SK-N-SH (cell line): ENCODE measurements at regions not wholly inside any gene's neighbourhood (a gene's known extent, or its start where the extent isn't known, plus 50 kb on each side); places are given as distances from the start of the nearest gene placed in this dataset.

ENCODE experiments used
- CTCF ChIA-PET: fragments of 300-600, 350-600 bp; formaldehyde crosslinking; extraction: SDS; loops from one replicate; lab custom pipeline; 2021; lab: Yijun Ruan, JAX
- POLR2A ChIA-PET: fragments of 350-600 bp; sonication (Branson Sonifier 250); formaldehyde crosslinking; extraction: SDS; loops from one replicate; lab custom pipeline; 2020; ENCODE audit warnings: antibody characterized with exemption, inconsistent platforms; lab: Yijun Ruan, JAX
- DNase-seq: peaks from one replicate; pipeline ENCODE4 v3.0.0; 2012
- H2AFZ ChIP-seq: fragments of 200-600 bp; sonication (generic); 2 replicates; pipeline ENCODE4 v1.8.1; 2016; ENCODE audit warnings: antibody characterized with exemption, mild to moderate bottlenecking, low read depth
- H3F3A ChIP-seq: fragments of 200-600 bp; sonication (generic); replicated peaks from 2 replicates; pipeline ENCODE3; 2016; ENCODE audit warnings: antibody characterized with exemption, mild to moderate bottlenecking; ENCODE audit not compliant: insufficient read depth
- H3K27ac ChIP-seq, 2 experiments: fragments of 200-500 bp in 1 of 2; fragments of 200-600 bp in 1 of 2; sonication (Bioruptor generic) in 1 of 2; sonication (generic), shearing (Covaris generic) in 1 of 2; 2 replicates each; pipeline versions ENCODE4 v1.5.1 to v1.6.1; 2014 to 2016; ENCODE audit warnings: low read depth in 2 of 2, inconsistent platforms in 1 of 2, low read length in 1 of 2, mild to moderate bottlenecking in 1 of 2, mixed read lengths in 1 of 2
- H3K27me3 ChIP-seq: fragments of 200-600 bp; sonication (generic), shearing (Covaris generic); 2 replicates; pipeline ENCODE4 v1.6.1; 2016; ENCODE audit warnings: mixed run types; ENCODE audit not compliant: insufficient read depth
- H3K36me3 ChIP-seq, 2 experiments: fragments of 200-500 bp in 1 of 2; fragments of 200-600 bp in 1 of 2; sonication (Bioruptor generic) in 1 of 2; sonication (generic) in 1 of 2; replicated peaks in 1 of 2; 2 replicates each; pipeline versions ENCODE3 to v1.5.1; 2014 to 2016; ENCODE audit warnings: low read length in 1 of 2, mild to moderate bottlenecking in 1 of 2; ENCODE audit not compliant: insufficient read depth in 2 of 2, control insufficient read depth in 1 of 2
- H3K4me1 ChIP-seq, 2 experiments: fragments of 200-500 bp in 1 of 2; fragments of 200-600 bp in 1 of 2; sonication (Bioruptor generic) in 1 of 2; sonication (generic), shearing (Covaris generic) in 1 of 2; 2 replicates each; pipeline versions ENCODE4 v1.5.1 to v1.6.1; 2014 to 2016; ENCODE audit warnings: low read depth in 1 of 2, low read length in 1 of 2, mixed run types in 1 of 2; ENCODE audit not compliant: insufficient read depth in 2 of 2, control insufficient read depth in 1 of 2
- H3K4me2 ChIP-seq: fragments of 200-600 bp; sonication (generic), shearing (Covaris generic); 2 replicates; pipeline ENCODE4 v1.6.1; 2017; ENCODE audit warnings: mixed run types
- H3K4me3 ChIP-seq, 2 experiments: fragments of 200-500 bp in 1 of 2; fragments of 200-600 bp in 1 of 2; sonication (Bioruptor generic) in 1 of 2; sonication (generic), shearing (Covaris generic) in 1 of 2; 2 replicates each; pipeline versions ENCODE4 v1.5.1 to v1.8.1; 2014 to 2016; ENCODE audit warnings: low read depth in 2 of 2, inconsistent platforms in 1 of 2, low read length in 1 of 2, mild to moderate bottlenecking in 1 of 2, mixed read lengths in 1 of 2, moderate library complexity in 1 of 2
- H3K79me2 ChIP-seq: fragments of 200-600 bp; sonication (generic); 2 replicates; pipeline ENCODE4 v1.8.1; 2017; ENCODE audit warnings: mild to moderate bottlenecking; ENCODE audit not compliant: insufficient read depth
- H3K9ac ChIP-seq: fragments of 200-600 bp; sonication (generic); 2 replicates; pipeline ENCODE4 v1.6.1; 2017; ENCODE audit warnings: mixed run types
- H3K9me2 ChIP-seq: fragments of 200-600 bp; sonication (generic); 2 replicates; pipeline ENCODE4 v1.6.1; 2017; ENCODE audit warnings: mixed run types
- H3K9me3 ChIP-seq: fragments of 200-600 bp; sonication (generic); 2 replicates; pipeline ENCODE4 v1.6.1; 2017; ENCODE audit warnings: mixed run types, mild to moderate bottlenecking, moderate library complexity
- H4K20me1 ChIP-seq: fragments of 200-600 bp; sonication (generic); 2 replicates; pipeline ENCODE4 v1.6.1; 2017; ENCODE audit warnings: mild to moderate bottlenecking, mixed run types; ENCODE audit not compliant: insufficient read depth
- CHD2 ChIP-seq: fragments of 150-350 bp; IDR thresholded peaks from 2 replicates; pipeline ENCODE4 v1.6.1; 2018; ENCODE audit warnings: low read length; ENCODE audit not compliant: partially characterized antibody
- CTCF ChIP-seq: fragments of 200-600 bp; sonication (generic); IDR thresholded peaks from 2 replicates; pipeline ENCODE4 v1.6.1; 2017; ENCODE audit warnings: antibody characterized with exemption, mild to moderate bottlenecking, moderate library complexity
- FOSL2 ChIP-seq: IDR thresholded peaks from 2 replicates; pipeline ENCODE4 v1.4.0; 2012; ENCODE audit warnings: low read depth, mild to moderate bottlenecking, moderate library complexity, borderline replicate concordance
- FOXJ3 ChIP-seq: sonication (generic); formaldehyde crosslinking; IDR thresholded peaks from 2 replicates; pipeline ENCODE4 v1.5.1; 2020; ENCODE audit warnings: mild to moderate bottlenecking, missing genetic modification reagents
- GATA2 ChIP-seq: sonication (generic); formaldehyde crosslinking; IDR thresholded peaks from 2 replicates; pipeline ENCODE4 v1.5.0; 2020; ENCODE audit warnings: mild to moderate bottlenecking, missing genetic modification reagents
- IRF3 ChIP-seq: fragments of 150-350 bp; IDR thresholded peaks from 2 replicates; pipeline ENCODE4 v1.6.1; 2016; ENCODE audit warnings: mild to moderate bottlenecking, low read depth, low read length
- JUND ChIP-seq: IDR thresholded peaks from 2 replicates; pipeline ENCODE4 v1.4.0; 2012
- MEF2A ChIP-seq: IDR thresholded peaks from 2 replicates; pipeline ENCODE4 v1.4.0; 2012; ENCODE audit warnings: low read depth, borderline replicate concordance
- MXI1 ChIP-seq: IDR thresholded peaks from 2 replicates; pipeline ENCODE4 v1.6.1; 2012; ENCODE audit warnings: mild to moderate bottlenecking, low read depth, low read length, improper control_type of control experiment
- PBX3 ChIP-seq: IDR thresholded peaks from 2 replicates; pipeline ENCODE4; 2012
- RCOR1 ChIP-seq: fragments of 150-350 bp; IDR thresholded peaks from 2 replicates; pipeline ENCODE4 v1.6.1; 2017; ENCODE audit warnings: antibody characterized with exemption, low read length
- REST ChIP-seq: IDR thresholded peaks from 2 replicates; pipeline ENCODE4 v1.6.1; 2012; ENCODE audit warnings: mild to moderate bottlenecking, low read depth, low read length, moderate library complexity
- RFX5 ChIP-seq: IDR thresholded peaks from 2 replicates; pipeline ENCODE4 v1.6.1; 2012; ENCODE audit warnings: mild to moderate bottlenecking, improper control_type of control experiment, low read length
- RXRA ChIP-seq: IDR thresholded peaks from 2 replicates; pipeline ENCODE4 v1.4.0; 2012; ENCODE audit warnings: low read depth, mild to moderate bottlenecking, borderline replicate concordance
- YY1 ChIP-seq: IDR thresholded peaks from 2 replicates; pipeline ENCODE4 v1.4.0; 2012; ENCODE audit warnings: low read depth, mild to moderate bottlenecking
- ZBTB33 ChIP-seq: IDR thresholded peaks from 2 replicates; pipeline ENCODE4 v1.4.0; 2012; ENCODE audit warnings: low read depth, borderline replicate concordance
- WGBS: methylation state at CpG from one replicate; pipeline ENCODE4 v1.1.6; 2017; ENCODE audit warnings: low lambda C conversion rate; 5-methylcytosine and 5-hydroxymethylcytosine counted together

GRCh38 chr9:38164659-38165221 lies 95.7 kb upstream of the SHB start:
- TF ChIP-seq YY1: no peak
- no peak for TF ChIP-seq IRF3
- no peak for TF ChIP-seq PBX3
- TF ChIP-seq RXRA: no peak
- TF ChIP-seq MEF2A: no peak
- no peak for TF ChIP-seq FOSL2
- H3K9me2 ChIP-seq: no peaks in the 10 kb centered on the region
- H3K4me1 ChIP-seq: peaks cover 0 to 2% of the 10 kb centered on the region in 2 experiments; a peak in 1 of 4 replicates
- ChIA-PET POLR2A (interaction anchor here (0.5 kb wide), 1 partner anchor 75 kb away, joined by 3 read pairs; no protein-coding TSS in a partner anchor), CTCF (interaction anchor here (1.8 to 6.1 kb wide), 2 partner anchors 11 to 77 kb away, joined by 4 to 28 read pairs; no protein-coding TSS in a partner anchor)
- H3K4me2 ChIP-seq: no peak overlapping the region
- no peaks in the 10 kb centered on the region; the same call in 1 of the 2 replicates for H3K27me3 ChIP-seq
- WGBS: 70% methylated on average over 9 of the region's 9 CpGs
- no peaks in the 10 kb centered on the region for H4K20me1 ChIP-seq
- no peak for DNase-seq
- H2AFZ ChIP-seq: no peak overlapping the region
- no peaks in the 10 kb centered on the region for H3K79me2 ChIP-seq
- H3K4me3 ChIP-seq: no peak overlapping the region
- no peak overlapping the region for H3K9ac ChIP-seq
- H3F3A ChIP-seq: no peaks in the 10 kb centered on the region
- 0 out of 2 replicates have a peak, but pooled peaks cover 1% of the 10 kb centered on the region for H3K9me3 ChIP-seq
- H3K36me3 ChIP-seq: no peaks in the 10 kb centered on the region
- H3K27ac ChIP-seq: no peak overlapping the region

GRCh38 chr9:38163518-38163917 lies 94.5 kb upstream of the SHB start:
- CTCF ChIA-PET: interaction anchor here (6.1 kb wide), 1 partner anchor 75 kb away, joined by 28 read pairs; no protein-coding TSS in a partner anchor
- no peaks in the 10 kb centered on the region for H4K20me1 ChIP-seq
- TF ChIP-seq RCOR1 (no peak), CTCF (no peak), RFX5 (no peak), PBX3 (no peak), JUND (no peak), ZBTB33 (no peak), FOXJ3 (CRISPR knock-in tag) (no peak), REST (no peak), GATA2 (CRISPR knock-in tag) (no peak), CHD2 (no peak), MXI1 (no peak)

More at GRCh38 chr9:38163518-38163917, 94.5 kb upstream of the SHB start:
- Histone ChIP-seq H2AFZ (no peak overlapping the region), H3K9me3 (no peaks in the 10 kb centered on the region), H3K9ac (no peak overlapping the region), H3K27me3 (no peaks in the 10 kb centered on the region; the same call in 1 of the 2 replicates), H3K27ac (no peak overlapping the region), H3K9me2 (no peaks in the 10 kb centered on the region), H3K4me1 (peaks cover 0 to 4% of the 10 kb centered on the region in 2 experiments; a peak in 1 of 4 replicates), H3F3A (no peaks in the 10 kb centered on the region), H3K36me3 (no peaks in the 10 kb centered on the region), H3K4me3 (no peak overlapping the region), H3K4me2 (no peak overlapping the region), H3K79me2 (no peaks in the 10 kb centered on the region)
- 67% methylated on average over 3 of the region's 3 CpGs for WGBS
- no peak for DNase-seq
- POLR2A ChIA-PET: no interaction called here
